Right hindlimb (tissue), 1 donor: ENCODE measurements at regions not wholly inside any gene's neighbourhood (a gene's known extent, or its start where the extent isn't known, plus 50 kb on each side); places are given as distances from the start of the nearest gene placed in this dataset.
"Not testable (repeated sequence)": the region's sequence is repeated elsewhere in the genome, so short reads cannot be mapped to it uniquely, and the experiment has no call there.

Experiments used
- DNase-seq: peaks from one replicate; pipeline ENCODE4 v3.0.0-alpha.2; 2018

- no peak for DNase-seq
Measured at GRCh38 chr18:76307293-76307690, 187.8 kb downstream of the ZNF516 start.

DNA sequence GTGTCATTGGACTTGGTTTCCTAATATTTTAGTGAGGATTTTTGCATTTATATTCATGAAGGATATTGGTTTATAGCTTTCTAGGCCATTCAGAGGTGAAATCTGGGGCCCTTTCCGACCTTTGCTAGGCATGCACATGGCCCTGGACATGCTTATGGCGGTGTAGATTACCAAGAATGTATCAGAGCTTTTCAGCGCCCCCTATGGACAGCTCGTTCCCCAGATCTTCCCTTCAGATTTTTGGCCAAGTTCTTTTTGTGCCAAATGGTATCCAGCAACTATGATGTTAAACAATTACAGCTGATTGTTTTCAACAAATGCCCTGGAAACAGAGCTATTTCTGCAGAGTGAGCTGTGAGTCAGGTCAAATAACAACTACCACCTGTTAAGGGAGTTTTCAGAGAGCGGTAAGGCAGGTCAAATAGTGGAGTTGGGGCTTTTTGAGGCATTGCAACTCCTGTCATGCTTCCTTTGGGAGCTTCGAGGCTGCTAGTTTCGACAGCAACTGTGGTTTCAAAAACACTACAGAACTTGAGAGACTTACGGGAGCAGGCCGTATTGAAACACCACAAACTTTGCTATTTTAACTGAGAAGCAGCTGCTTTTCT lies 188.3 kb downstream of the ZNF516 start:
- no peak for DNase-seq

- no peak for DNase-seq
Measured at GRCh38 chr18:76285866-76286265, 209.2 kb downstream of the ZNF516 start.

- no peak for DNase-seq
Measured at GRCh38 chr18:76281565-76281964, 213.5 kb downstream of the ZNF516 start.

DNA sequence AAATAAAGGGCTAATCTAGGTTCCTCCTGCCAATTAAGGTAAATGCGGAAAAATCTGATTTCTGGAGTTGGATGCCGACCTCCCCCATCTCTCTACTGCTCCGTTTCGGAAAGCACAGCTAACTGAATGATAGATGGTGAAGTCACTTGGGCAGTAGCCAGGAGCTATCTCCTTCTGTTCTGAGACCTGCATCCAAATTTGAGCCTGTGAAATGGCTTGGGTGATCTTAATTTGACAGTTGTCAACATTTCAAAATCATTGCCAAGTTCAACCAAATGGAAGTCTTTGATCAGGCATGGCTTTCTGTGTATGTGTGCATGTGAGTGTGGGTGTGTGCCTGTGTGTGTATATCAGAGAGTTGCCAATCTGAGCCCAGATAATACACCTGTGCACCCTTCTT lies 217.2 kb downstream of the ZNF516 start:
- DNase-seq: no peak

DNA sequence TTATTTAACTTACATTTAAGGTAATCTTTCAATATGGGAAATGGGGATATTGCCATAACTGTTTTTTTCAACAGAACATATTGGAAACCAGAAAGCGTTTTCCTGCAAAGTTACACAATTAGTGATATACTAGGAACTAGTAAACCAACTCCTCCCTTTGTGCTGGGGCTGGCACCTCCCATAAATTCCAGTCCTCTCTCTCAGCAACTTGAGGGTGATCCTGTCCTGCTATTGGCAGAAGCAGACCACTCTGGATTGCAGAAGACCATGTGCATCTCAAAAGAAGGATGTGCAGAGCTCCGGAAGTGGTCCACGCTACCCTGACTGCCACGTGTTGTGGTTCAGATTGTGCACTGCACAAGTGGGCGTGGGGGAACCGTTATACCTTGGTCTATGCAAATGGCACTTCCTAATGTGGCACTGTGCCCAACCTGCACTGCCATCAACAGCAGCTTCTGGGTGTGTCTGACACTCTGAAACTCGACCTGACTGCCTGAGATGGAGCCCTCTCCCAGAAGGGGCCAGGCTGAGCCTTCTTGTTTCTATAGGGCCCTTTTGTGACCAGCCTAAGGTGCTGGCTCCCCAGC lies 219.2 kb downstream of the ZNF516 start:
- DNase-seq: no peak

DNA sequence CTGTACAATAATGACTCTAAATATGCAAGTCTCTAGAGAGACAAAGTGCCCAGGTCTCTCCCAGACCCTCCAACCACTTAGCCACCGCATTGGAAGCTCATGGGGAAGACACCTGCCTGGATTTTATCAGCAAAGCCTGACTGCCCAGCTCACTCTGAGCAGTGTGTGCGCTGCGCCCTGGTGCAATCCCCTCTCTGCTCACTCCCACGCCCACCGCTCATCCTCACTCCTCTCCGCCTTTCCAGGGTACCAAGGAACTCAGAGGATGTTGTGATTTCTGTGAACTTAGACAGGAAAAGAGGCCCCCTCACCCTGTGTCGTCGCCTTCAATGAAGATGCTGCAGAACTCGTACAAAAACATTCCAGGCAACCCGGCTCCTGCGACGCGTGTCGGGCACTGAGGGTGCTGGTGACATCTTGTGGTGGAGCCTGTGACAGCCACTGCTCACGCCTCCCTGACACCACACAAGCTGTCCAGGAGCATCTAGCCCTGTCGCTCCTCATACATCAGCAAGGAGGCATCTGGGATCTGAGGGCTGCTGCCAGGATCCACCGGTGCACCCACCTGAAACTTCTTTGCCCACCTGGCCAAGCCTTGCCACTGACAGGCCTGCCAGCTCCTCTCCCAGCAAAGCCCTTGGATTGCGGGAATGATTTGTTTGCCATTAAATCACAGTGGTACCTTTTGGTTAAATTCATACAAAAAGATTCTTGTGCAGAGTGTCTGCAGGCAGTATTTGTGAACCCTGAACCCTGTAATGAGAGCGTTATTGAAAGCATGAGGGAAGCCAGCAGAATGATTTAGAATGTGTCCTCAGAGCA lies 220.4 kb downstream of the ZNF516 start:
- peak; percentile 62 for DNase-seq

GRCh38 chr18:76273956-76274355 lies 221.1 kb downstream of the ZNF516 start:
- DNase-seq: no peak

DNA sequence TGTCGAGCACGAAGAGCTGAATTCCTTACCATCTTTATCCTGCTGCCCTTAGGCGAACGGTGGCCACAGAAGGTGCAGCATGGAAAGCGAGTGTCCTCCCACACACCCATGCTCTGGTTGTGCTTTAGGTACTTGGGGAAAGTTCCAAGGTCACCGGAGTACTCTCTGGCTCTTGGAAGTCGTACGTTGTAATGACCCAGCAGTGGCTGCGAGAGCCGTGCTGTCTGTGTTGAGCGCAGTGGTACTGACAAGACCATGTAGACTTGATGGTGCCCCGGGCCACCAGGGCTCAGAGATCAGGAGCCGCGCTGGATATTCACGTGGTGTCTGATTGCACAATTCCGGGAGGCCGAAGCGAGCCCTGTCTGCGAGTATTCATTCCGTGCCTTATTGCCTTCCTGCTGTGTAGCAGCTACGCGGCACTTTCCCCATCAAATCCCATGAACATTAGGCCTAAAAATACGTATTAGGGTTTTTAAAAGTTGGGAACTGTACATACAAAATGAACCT lies 222.0 kb downstream of the ZNF516 start:
- no peak for DNase-seq

- not testable (repeated sequence) for DNase-seq
Measured at GRCh38 chr18:76267423-76267822, 227.6 kb downstream of the ZNF516 start.

- DNase-seq: no peak
Measured at GRCh38 chr18:76266236-76266991, 228.6 kb downstream of the ZNF516 start.

DNA sequence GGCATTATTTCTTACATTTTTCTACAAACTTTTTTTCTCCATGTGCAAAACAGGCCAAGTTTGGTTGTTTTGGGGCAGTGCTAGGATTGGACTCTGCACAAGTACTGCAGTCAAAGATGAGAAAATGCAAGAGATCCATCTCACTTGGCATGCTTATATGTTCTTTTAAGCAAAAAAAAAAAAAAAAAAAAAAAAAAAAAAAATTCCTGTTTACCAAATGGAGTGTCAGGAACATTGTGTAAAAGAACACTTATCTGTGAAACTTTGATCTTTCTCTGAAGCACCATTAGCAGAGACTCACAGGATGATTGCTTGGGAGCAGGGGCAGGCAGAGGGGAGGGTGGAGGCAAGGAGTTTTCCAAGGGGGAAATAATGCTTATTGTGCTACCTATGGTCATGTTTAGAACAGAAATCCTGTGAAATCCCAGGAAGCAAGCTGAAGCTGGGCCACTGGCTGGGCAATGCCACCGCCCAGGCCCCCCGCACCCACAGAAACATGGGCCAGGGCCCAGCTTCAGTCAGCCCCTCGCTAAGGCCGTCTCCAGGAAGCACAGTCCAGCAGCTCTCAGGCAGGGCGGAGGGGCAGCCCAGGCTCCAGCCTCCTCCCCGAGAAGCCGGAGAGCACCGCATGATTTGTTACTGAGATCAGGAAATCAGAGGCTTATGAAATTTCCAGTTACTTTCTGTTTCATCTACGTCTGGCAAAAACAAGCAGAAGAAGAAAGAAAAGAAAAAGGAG lies 229.4 kb downstream of the ZNF516 start:
- peak; percentile 65 for DNase-seq

- DNase-seq: no peak
Measured at GRCh38 chr18:76264876-76265250, 230.2 kb downstream of the ZNF516 start.

DNA sequence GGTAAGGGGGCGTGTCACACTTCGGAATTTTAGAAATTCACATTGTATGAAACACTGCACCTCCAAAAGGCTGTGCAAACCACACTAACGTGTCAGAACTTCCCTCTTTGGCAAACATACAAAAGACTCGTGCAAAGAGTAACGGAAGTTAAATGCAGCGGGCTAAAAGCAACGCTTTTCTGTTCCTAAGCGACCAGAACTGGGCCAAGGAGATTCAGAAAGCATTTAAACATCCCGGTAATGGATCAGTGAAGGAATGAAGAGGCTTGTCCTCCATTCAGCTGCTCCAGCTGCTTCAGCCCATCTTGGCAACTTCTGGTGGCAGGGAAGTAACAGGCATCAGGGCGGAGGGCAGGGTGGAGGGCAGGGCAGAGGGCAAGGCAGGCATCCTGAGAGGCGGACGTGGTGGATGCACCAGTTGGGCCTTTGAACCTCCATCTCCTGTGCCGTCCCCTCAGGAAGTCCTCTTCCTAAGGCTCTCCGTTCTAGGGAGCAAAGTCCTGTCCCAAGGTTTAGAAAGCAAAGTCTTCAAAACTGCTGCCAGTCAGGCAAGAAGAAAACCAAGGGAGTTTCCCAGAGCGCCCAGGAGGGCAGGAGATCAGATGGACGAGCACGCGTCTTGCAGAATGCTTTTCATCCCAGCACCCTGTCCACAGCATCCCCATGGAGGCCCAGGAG lies 230.7 kb downstream of the ZNF516 start:
- DNase-seq: peak; percentile 59

DNA sequence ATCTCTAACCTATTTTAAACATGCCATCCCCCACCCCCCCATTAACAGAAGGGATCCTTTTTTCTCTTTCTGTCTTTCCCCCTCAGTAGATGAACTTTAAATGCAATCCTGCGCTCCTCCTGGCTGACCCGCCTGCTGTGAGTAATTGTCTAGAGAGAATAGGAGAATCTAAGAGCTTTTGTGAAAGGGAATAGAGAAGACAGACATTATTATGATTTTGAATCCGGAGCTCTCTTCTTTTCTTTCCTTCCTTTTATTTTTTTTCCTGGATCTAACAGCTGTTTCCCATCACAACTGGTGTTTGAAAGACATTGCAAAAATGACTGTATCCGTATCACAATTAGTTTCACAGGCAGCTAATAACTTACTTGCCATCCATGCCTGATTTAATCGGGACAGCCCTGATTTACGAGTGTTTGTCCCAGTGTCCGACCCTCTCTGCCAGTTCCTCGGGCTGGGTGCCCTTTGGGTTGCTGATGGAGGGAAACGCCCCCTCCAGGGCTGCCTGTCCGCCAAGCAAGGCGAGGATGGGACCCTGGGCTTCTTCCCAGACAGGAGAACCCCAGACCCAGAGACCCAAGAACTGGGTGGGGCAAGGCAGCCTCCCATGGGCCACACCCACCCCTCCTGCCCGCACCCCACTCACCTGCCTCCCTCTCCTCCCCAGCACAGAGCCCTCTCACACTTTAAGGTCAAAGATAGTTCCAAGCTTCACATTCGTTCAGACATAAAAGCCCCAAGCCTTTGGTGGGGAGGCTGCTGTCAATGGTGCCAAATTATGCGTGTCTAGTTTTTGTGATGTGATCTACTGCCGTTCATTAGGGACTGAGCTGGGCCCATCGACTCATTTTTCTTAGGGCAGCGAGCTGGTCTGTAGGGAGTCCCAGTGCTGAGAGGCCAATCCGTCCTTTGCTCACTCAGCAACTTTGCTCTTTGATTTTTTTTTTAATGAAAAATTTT lies 231.7 kb downstream of the ZNF516 start:
- DNase-seq: no peak

DNA sequence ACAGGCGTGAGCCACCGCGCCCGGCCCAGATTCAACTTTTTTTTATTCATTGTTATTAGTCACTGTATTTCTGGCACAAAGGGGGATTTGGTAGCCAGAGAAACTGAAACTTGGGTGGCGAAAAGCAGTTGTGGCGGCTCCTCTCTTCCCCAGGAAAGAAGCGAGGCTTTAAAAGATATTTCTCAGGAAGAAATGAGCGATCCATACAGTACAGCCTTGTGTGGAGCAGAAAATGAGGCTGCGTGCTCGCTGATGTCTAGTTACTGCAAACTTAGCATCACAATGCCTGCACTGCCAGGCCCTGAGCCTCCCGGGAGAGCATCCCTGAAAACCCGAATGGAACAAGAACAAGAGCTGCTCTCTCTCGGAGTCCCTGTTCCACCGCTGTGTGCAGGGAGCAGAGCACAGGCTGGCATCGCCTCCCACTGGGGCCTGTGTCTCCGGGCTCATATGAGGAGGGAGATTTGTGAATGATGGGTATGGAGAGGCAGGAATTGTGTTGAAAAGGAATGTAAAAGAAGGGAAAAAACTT lies 234.0 kb downstream of the ZNF516 start:
- DNase-seq: no peak

DNA sequence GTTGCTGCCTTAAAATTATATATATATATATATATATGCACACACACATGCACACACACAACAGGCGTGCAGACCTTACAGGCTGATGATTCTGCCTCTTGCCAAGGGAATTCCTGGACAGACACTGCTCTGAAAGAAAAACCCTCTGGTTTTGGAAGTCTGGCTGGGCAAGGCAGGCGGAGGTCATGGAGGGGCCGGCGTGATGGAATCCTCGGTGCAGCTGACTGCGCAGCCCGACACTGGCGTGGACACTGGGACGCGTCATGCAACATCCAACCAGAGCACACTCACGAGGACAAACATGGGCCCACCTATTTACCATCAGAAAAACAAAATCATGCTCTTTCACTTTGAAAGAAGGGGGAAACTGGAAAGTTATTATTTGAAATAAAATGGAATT lies 235.3 kb downstream of the ZNF516 start:
- DNase-seq: peak; percentile 70

DNA sequence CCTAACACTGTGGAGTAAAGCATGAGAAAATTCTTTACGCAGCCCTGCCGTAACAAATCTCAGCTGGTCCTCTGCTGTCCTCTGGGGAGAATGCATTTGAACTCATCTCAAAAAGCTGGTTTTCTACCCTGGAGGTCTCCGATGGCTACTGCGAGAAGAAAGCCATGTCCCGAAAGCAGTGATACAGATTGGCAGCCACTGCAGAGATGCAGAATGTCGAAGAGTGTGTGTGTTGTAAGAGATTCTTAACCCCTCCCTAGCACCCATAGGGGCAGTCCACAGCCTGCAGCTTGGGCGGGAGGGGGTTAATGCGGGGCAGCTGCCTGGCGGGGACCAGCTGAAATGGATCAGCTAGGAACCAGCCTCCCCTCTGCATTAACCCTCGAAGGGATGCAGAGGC lies 235.9 kb downstream of the ZNF516 start:
- DNase-seq: peak; percentile 64

- no peak for DNase-seq
Measured at GRCh38 chr18:76258209-76258608, 236.8 kb downstream of the ZNF516 start.

GRCh38 chr18:76255070-76255683 lies 239.9 kb downstream of the ZNF516 start:
- no peak for DNase-seq
